GM21390 (cell line): ENCODE measurements at regions not wholly inside any gene's neighbourhood (a gene's known extent, or its start where the extent isn't known, plus 50 kb on each side); places are given as distances from the start of the nearest gene placed in this dataset.
"Not testable (repeated sequence)": the region's sequence is repeated elsewhere in the genome, so short reads cannot be mapped to it uniquely, and the experiment has no call there.

Experiments used
- ATAC-seq: cut with Tn5 transposase; IDR thresholded peaks from one replicate; pipeline ENCODE4 v1.9.1; 2021; ENCODE audit not compliant: unreplicated experiment

DNA sequence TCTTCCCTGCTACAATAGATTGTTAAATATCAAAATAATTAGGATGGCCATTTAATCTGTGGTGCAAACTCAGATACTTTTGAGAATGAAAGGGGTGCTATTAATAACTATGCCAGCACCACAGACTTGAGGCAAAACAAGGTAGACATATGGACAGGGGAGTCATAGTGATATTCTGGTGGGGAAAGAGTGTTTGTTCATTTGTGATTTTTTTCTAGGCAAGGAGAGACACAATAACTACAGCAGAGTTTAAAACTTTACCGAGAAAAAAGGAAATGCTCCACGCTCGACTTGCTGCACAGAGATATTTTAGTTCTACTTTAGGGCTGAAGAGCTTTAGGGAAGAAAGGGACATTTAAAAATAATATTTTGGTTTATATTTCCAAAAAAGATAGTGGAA, 611.2 kb upstream of the GRM7 start:
- ATAC-seq, result peak; percentile 51

DNA sequence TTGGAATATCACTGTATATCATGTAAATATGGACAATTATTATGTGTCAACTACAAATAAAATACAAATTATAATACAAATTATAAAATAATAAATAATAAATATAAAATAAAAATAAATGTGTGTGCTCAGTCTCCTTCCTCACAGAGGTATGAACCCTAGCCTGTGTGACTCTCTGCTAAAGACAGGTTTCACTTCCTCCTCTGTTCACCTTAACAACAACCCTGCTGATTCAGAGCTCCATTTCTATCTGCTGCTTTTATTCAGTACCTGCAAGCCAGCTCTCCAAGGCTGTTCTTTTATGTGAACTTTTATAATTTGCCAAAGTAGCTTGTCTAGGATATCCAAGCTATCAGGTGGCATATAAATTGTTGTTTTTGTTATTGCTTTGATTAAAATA, 610.7 kb upstream of the GRM7 start:
- peak; percentile 95 for ATAC-seq

DNA sequence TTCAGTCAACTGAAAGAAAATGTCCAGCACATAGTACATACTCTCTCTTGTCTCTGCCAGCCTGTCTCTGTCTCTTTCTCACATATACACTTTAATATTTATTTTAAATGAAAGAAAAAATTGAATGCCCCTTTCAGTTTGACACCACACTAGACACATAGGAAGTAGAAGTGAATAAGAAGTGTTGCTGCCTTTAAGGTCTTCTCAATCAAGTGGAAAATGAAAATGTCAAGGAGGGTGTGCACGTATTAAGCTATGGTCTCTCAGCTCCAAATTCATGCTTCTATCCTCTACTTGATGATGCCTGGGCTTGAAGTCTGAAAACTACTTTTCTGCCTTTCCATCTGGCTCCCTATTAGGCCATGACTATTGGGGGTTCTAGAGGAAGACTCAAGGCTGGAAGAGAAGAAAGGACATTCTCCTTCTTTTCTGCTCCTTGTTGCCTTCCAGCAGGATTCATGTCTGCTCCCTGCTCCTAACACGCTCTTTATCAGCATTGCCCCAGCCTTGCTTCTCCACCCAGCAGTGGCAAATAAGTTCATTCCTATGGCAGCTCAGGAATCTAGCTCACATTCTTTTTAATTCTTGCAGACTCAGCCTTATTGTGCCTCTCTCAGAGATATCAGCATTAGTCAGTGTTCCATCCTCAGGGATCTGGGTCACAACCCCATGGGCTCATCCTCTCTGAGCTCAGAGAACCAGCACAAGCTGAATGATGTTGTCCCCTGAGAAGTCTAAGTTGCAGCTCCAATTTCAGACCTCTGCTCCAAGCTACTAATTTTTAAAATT, 609.1 kb upstream of the GRM7 start:
- ATAC-seq, result no peak

DNA sequence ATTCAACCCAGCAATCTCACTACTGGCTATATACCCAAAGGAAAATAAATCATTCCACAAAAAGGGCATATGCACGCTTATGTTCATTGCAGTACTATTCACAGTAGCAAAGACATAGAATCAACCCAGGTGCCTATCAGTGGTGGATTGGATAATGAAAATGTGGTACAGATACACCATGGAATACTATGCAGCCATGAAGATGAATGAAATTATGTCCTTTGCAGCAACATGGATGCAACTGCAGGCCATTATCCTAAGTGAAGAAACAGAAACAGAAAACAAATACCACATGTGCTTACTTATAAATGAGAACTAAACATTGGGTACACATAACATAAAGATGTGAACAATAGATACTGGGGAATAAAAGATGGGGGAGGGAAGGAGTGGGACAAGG, 606.4 kb upstream of the GRM7 start:
- no peak for ATAC-seq

DNA sequence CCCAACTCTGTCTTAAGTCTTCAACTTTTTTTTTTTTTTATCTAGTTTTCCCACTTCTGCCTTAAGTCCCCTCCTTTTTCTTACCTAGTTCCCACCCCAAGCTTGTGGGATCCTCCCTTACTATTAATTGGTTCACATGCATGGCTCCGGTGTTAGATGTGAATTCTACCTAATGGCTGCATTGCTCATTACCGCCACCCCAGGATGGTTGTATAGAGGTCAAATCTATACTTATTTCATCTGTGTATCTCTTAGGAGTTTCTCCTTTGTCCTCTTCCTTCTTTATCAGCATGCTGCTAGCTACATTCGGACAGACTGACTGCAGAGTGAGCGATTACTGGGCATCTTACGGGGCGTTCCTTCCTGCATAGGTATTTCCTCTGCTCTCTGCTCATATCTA, 605.7 kb upstream of the GRM7 start:
- ATAC-seq, result no peak

DNA sequence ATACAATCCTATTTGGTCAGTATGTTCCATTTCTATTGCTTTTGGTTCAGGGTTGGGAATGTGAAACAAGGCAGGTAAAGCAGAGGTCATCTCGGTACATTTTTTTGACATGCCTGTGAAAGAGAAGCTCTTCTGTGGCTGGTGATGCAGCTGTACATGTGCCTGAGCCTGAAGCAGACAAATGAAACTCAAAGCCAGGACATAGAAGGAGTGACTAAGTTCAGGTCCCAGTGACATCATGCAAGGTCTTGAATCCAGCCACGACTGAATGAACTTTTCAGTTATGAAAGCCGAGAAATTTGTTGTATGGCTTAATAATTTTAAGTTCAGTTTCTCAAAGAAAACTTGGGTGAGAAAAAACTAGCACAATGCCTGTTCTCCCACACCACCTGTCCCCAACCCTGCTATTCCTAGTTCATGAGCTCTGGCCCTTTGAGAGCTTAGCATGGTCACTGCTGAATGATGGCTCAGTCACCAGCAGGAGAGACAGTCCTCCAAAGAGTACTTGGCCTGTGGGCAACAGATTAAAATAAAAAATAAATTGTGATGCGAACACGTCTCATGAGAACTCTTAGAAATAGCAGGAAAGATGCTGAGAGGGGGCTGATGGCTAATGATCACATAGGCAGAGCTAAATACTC, 600.2 kb upstream of the GRM7 start:
- ATAC-seq, result peak; percentile 71

DNA sequence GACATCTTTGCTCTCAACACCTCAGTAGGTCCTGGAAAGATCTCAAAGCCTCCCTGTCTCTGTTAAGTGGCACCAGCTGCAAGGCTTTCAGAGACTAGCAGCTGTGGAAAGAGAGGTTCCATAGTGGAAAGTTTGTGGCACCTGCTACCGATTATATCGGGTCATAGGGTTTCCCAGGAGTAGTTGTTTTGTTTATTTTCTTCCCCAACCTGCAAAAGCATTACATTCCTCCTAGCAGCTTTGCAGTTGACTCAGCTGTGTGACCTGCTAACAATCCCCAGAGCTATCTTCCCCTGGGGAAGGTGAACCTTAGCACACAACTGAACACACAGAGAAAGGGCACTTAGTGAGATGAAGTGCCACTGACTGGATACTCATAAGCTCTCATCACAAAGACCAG, 598.9 kb upstream of the GRM7 start:
- no peak for ATAC-seq

DNA sequence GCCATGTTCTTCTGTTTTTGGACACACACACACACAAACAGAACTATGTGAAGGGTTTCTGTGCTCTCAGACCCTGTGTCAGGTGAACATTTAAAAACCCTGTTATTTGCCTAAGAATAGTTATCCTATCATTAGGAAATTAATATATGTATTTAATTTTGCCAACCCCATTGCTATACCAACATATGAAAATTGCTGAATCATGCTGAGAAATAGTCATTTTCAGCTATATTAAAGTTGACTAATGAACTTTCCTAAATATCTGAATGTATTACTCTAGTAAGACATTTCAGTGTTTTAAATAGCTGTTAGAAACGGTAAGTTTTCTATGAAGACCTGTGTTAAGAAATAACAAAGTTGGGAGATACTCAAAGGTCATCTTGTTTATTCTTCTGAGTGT, 596.9 kb upstream of the GRM7 start:
- no peak for ATAC-seq

DNA sequence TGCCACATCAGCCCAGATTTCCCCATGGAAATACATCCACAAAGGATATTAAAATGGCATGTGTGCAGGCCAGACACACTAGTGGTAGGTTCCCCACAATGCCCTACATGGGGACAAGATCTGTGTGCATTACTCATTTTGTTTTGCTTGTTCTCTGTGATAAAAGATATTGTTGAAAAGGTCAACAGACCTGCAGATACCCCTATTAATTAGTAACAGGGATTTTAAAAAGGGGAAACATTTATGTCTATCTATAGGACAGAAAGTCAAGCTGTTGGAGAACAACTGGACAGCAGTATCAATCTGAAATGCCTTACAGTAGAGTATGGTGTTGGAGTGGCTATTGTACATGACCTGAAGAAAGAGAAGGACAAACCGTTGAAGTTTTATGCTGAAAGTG, 596.0 kb upstream of the GRM7 start:
- ATAC-seq, result no peak

DNA sequence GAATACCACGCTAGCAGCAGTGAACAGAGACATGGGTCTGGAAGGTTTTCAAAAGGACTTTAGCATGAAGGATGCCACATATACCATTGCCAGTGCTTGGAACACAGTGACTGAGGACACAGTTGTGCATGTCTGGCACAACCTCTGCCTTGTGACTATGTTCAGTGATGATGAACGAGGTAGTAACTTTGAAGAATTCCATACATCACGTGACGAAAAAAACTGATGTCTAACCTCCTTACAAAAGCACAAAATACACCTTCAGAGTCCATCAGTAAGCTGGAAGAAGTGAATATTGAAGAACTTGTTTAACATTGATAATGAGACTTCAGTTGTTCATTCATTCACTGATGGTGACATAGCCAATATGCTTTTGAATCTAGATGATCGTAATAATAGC, 594.8 kb upstream of the GRM7 start:
- ATAC-seq, result no peak

DNA sequence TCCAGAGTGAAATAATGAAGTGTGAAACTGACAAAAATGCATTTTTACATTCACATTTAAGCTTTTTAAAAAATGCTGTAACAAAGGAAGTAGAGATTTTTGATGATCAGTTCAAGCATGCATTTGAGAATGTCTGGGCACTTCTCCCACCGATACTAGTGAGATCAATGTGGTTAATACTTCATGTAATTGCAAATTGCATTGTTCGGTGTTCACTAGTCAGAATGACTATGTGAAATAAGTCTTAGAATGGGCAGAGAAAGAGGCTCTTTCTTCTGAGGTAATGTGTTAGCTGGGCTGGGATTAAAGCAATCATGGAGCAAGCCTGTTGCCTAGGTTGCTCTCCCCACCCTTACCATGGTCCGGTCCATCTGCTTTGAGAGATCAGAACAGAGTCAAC, 587.0 kb upstream of the GRM7 start:
- no peak for ATAC-seq

DNA sequence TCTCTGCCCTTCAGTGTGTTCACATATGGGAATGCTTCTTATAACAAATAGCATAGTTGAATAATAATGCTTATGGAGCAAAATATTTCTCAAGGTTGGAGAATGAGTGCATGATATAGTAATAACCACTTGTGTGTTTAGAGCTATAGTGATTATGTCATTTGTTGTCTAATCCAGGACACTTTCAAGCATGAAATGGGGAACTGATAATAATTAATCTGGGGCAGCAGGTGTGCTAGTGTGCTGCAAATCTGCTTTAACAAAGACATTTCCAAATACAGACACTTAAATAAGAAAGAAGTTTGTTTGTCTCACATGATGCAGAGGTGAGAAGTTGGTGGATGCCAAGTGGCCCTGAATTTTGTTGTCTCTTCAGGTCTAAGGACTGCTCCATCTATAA, 579.3 kb upstream of the GRM7 start:
- ATAC-seq, result no peak

DNA sequence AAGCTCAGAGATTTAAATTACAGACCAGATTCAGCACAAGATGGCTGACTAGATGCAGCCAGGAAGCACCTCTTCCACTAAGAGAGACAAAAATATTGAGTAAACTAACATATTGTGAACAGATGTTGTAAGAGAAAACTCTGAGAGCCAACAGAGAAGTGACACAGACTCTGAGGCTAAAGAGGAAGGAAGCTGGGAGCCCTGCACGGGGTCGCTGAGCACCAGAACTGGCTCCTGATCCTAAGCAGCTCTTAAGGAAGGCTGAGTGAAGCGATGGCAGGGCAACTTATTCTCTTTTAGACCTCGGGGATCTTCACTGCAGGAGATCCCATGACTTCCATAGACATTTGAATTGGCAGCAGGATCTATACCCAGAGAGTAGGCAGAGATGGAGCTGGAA, 578.0 kb upstream of the GRM7 start:
- ATAC-seq, result no peak

DNA sequence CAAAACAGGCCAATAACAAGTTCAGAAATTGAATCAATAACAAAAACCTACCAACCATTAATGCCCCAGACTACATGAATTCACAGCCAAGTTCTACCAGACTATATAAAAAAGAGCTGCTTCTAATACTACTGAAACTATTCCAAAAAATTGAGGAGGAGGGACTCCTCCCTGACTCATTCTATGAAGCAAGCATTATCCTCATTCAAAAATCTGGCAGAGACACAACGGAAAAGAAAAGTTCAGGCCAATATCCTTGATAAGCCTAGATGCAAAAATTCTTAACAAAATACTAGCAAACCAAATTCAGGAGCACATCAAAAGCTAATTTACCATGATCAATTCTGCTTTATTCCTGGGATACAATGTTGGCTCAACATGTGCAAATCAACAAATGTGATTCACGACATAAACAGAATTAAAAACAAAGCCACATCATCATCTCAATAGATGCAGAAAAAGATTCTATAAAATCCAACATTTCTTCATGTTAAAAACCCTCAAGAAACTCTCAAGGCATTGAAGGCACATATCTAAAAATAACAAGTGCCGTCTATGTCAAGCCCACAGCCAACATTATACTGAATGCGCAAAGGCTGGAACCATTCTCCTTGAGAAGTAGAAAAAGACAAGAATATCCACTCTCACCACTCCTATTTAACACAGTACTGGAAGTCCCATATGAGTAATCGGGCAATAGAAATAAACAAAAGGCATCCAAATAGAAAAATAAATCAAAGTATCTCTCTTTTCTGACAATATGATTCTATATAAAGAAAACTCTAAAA, 573.6 kb upstream of the GRM7 start:
- ATAC-seq, result no peak

DNA sequence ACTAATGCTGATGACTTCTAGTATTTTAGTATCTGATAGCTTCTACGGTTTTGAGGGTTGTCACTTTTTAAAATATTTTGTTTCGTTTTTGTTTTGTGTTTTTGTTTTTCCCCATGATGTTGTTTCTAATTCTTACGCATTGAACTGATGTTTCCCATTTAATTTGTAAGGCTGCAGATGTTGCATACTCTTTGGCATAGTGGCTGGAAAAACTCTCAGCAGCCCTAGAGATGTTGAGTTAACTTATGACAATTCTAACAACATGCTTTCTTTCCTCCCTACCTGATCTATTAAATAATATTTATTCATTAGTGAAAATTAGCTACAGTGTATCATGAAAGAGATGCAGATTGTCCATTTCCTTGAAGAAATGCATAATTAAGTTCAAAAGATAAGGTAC, 559.3 kb upstream of the GRM7 start:
- no peak for ATAC-seq

DNA sequence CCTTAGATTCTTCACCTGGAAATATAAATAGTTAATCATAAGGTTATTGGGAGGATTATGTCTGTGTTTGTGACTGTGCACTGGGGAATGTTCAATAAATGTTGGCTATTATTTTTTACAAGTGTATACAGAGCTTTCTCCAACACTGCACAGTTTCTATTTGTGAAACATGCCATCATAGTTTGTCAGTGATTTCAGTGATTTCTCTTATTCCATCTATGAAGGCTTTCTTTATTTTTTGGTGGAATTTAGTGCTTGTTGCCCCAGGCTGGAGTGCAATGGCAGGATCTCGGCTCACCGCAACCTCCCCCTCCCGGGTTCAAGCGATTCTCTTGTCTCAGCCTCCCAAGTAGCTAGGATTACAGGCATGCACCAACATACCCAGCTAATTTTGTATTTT, 545.0 kb upstream of the GRM7 start:
- ATAC-seq, result no peak

DNA sequence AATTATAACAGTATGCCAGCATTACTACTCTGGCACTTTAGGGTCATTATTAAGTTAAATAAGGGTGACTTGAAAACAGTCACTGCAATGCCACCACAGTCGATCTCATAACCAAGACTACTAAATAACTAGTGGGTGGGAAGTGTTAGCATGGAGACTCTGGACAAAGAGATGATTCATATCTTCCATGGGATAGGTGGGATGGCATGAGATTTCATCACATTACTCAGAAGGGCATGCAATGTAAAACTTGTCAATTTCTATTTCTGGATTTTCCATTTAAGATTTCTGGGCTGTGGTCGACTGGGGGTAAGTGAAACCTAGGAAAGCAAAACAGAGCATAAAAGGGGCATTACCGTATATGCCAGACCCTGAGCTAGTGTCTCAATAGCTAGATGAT, 538.9 kb upstream of the GRM7 start:
- no peak for ATAC-seq

DNA sequence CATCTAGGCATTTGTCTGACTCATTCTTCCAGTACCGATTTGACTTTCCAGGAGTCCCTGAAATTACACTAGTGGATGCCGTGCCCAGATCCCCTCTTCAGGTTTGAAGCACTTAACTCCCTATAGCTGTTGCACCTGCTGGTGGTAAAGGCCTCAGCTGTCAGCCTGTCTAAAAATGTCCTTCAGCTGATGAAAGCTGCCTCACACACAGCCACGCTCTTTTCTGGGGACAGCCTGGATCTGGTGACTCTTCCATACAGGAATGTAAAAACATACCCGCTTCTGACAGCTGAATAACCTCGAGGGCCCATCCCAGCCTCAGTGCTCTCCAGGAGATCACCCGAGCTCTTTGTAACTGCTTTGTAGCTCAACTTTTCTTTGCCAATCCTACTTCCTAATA, 534.1 kb upstream of the GRM7 start:
- no peak for ATAC-seq

DNA sequence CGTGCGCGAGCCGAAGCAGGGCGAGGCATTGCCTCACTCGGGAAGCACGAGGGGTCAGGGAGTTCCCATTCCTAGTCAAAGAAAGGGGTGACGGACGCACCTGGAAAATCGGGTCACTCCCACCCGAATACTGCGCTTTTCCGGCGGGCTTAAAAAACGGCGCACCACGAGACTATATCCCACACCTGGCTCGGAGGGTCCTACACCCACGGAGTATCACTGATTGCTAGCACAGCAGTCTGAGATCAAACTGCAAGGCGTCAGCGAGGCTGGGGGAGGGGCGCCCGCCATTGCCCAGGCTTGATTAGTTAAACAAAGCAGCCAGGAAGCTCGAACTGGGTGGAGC, 520.0 kb upstream of the GRM7 start:
- ATAC-seq, result not testable (repeated sequence)

DNA sequence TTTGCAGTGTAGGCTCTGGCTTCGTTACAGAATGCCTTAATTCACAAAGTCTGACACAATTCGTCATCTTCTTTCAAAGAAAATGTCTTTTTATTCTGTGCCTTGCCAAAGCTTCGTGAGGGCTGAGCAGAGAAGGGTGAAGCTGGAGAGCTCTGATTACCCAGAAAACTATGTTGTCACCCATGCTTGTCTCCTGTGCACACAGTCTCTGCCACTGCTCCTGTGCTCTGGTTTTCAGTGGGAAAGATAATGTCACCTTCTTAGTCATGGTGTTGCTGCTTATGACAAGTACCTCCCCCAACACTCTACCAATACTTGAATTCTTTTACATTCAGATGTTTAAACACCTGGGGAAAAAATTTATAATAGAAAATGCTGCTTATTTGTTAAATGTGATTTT, 509.2 kb upstream of the GRM7 start:
- no peak for ATAC-seq

DNA sequence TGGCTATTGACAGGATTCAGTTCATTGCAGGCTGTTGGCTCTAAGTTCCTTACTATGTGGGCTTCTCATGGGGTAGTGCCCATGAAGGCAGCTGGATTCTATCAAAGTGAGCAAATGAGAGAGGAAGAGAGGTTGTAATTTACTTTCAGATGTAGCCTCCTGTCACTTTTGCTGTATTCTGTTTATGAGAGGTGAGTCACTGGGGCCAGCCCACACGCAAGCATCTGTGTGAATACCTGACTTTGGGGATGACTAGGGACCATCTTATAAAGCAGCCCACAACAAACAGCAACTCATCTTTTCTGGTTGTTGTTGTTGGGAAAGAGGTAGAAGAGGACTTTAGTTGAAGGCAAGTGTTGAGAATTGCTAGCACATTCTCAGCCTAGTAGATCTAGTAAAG, 506.3 kb upstream of the GRM7 start:
- ATAC-seq, result no peak

DNA sequence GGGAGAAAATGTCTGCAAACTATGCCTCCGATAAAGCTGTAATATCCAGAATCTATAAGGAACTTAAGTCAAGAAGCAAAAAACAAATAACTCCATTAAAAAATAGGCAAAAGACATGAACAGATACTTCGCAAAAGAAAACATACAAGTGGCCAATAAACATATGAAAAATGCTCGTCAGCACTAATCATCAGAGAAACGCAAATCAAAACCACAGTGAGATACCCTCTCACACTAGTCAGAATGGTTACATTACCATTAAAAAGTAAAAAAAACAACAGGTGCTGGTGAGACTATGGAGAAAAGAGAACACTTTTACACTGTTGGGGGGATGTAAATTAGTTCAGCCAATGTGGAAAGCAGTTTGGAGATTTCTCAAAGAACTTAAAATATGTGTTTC, 498.5 kb upstream of the GRM7 start:
- no peak for ATAC-seq
